ENCODE measurements at regions not wholly inside any gene's neighbourhood (a gene's known extent, or its start where the extent isn't known, plus 50 kb on each side); places are given as distances from the start of the nearest gene placed in this dataset.

DNA sequence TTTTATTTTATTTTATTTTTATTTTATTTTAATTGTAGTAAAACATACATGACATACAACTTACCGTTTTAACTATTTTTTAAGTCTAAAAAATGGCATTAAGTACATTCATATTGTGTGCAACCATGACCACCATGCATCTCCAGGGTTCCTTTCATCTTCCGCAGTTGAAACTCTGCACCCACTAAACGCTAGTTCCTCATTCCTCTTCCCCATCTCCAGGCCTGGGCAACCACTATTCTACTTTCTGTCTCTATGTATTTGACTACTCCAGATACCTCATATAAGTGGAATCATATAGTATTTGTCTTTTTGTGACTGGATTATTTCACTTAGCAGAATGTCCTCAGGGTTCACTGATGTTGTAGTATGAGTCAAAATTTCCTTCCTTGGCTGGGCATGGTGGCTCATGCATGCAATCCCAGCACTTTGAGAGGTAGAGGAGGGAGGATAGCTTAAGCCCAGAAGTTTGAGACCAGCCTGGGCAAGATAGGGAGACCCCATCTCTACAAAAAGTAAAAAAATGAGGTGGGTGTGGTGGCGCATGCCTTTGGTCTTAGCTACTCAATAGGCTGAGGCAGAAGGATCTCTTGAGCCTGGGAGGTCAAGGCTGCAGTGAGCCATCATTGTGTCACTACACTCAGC is 55.7 kb upstream of the ZNF507 start:
- TF ChIP-seq SIX5 (IDR thresholded peaks at IDR 0.05; ENCODE audit: low read depth, low read length) (no peak), SP2 (IDR thresholded peaks at IDR 0.05; ENCODE audit: low read length) (no peak), RNF2 (IDR thresholded peaks at IDR 0.05; ENCODE audit: borderline replicate concordance, low read depth, low read length, missing control alignments, poor library complexity, severe bottlenecking) (no peak), CHD1 (IDR thresholded peaks at IDR 0.05; ENCODE audit: low read depth, low read length) (no peak), EP300 (IDR thresholded peaks at IDR 0.05; ENCODE audit: borderline replicate concordance in 1 of 2, low read depth in 2 of 2, low read length in 2 of 2) (no peak), POLR2A (IDR thresholded peaks at IDR 0.05; ENCODE audit: control extremely low read depth in 1 of 2, low read depth in 2 of 2, low read length in 2 of 2) (no peak), EZH2 (IDR thresholded peaks at IDR 0.05; ENCODE audit: low read depth, low read length, severe bottlenecking) (no peak), BCL11A (IDR thresholded peaks at IDR 0.05; ENCODE audit: low read depth in 2 of 2, low read length in 2 of 2) (no peak)
- TF ChIP-seq, protein P1, sequence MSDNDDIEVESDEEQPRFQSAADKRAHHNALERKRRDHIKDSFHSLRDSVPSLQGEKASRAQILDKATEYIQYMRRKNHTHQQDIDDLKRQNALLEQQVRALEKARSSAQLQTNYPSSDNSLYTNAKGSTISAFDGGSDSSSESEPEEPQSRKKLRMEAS (IDR thresholded peaks at IDR 0.05): no peak
- TF ChIP-seq, protein P2, sequence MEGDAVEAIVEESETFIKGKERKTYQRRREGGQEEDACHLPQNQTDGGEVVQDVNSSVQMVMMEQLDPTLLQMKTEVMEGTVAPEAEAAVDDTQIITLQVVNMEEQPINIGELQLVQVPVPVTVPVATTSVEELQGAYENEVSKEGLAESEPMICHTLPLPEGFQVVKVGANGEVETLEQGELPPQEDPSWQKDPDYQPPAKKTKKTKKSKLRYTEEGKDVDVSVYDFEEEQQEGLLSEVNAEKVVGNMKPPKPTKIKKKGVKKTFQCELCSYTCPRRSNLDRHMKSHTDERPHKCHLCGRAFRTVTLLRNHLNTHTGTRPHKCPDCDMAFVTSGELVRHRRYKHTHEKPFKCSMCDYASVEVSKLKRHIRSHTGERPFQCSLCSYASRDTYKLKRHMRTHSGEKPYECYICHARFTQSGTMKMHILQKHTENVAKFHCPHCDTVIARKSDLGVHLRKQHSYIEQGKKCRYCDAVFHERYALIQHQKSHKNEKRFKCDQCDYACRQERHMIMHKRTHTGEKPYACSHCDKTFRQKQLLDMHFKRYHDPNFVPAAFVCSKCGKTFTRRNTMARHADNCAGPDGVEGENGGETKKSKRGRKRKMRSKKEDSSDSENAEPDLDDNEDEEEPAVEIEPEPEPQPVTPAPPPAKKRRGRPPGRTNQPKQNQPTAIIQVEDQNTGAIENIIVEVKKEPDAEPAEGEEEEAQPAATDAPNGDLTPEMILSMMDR (IDR thresholded peaks at IDR 0.05; ENCODE audit: control extremely low read depth in 1 of 3, insufficient read depth in 1 of 3, low read depth in 1 of 3, low read length in 3 of 3): no peak
